Skin of body (tissue), 1 donor: ENCODE measurements at regions not wholly inside any gene's neighbourhood (a gene's known extent, or its start where the extent isn't known, plus 50 kb on each side); places are given as distances from the start of the nearest gene placed in this dataset.
"Not testable (repeated sequence)": the region's sequence is repeated elsewhere in the genome, so short reads cannot be mapped to it uniquely, and the experiment has no call there.

Experiments used
- DNase-seq: peaks from one replicate; lab custom pipeline; 2025; lab: John Stamatoyannopoulos, UW

GRCh38 chr5:127133071-127133470 is 59.8 kb upstream of the C5orf63 start:
- no peak for DNase-seq

- DNase-seq, result no peak
These were observed 63.6 kb upstream of the C5orf63 start for GRCh38 chr5:127136908-127137307.

- DNase-seq, result no peak
These were observed 70.4 kb upstream of the C5orf63 start for GRCh38 chr5:127143722-127144121.

GRCh38 chr5:127153031-127153430 is 79.7 kb upstream of the C5orf63 start:
- no peak for DNase-seq

- no peak for DNase-seq
These were observed 80.2 kb upstream of the C5orf63 start for GRCh38 chr5:127153521-127153920.

- DNase-seq, result no peak
These were observed 90.4 kb upstream of the C5orf63 start for GRCh38 chr5:127163750-127164149.

GRCh38 chr5:127170918-127171600 is 97.8 kb upstream of the C5orf63 start:
- DNase-seq, result no peak

GRCh38 chr5:127176769-127177168 is 103.5 kb upstream of the C5orf63 start:
- no peak for DNase-seq

GRCh38 chr5:127182631-127183030 is 108.0 kb upstream of the MEGF10 start:
- DNase-seq, result not testable (repeated sequence)

- no peak for DNase-seq
These were observed 107.3 kb upstream of the MEGF10 start for GRCh38 chr5:127183332-127183731.

- DNase-seq, result peak; percentile 11
These were observed 105.7 kb upstream of the MEGF10 start for GRCh38 chr5:127184851-127185250.

- no peak for DNase-seq
These were observed 103.9 kb upstream of the MEGF10 start for GRCh38 chr5:127186657-127187056.

- no peak for DNase-seq
These were observed 102.9 kb upstream of the MEGF10 start for GRCh38 chr5:127187706-127188105.

GRCh38 chr5:127192150-127192549 is 98.4 kb upstream of the MEGF10 start:
- DNase-seq, result no peak

GRCh38 chr5:127192836-127193338 is 97.7 kb upstream of the MEGF10 start:
- no peak for DNase-seq

- DNase-seq, result no peak
These were observed 94.6 kb upstream of the MEGF10 start for GRCh38 chr5:127196042-127196441.

- not testable (repeated sequence) for DNase-seq
These were observed 93.0 kb upstream of the MEGF10 start for GRCh38 chr5:127197402-127198167.

GRCh38 chr5:127202738-127203137 is 87.9 kb upstream of the MEGF10 start:
- DNase-seq, result not testable (repeated sequence)

- DNase-seq, result no peak
These were observed 86.8 kb upstream of the MEGF10 start for GRCh38 chr5:127203818-127204217.

GRCh38 chr5:127205147-127205546 is 85.4 kb upstream of the MEGF10 start:
- DNase-seq, result no peak

- DNase-seq, result peak; percentile 72
These were observed 84.1 kb upstream of the MEGF10 start for GRCh38 chr5:127206320-127207113.

GRCh38 chr5:127210042-127210441 is 80.6 kb upstream of the MEGF10 start:
- no peak for DNase-seq
